ENCODE measurements at regions not wholly inside any gene's neighbourhood (a gene's known extent, or its start where the extent isn't known, plus 50 kb on each side); places are given as distances from the start of the nearest gene placed in this dataset.

- DNase-seq (no peak), ATAC-seq (ENCODE audit: low FRiP score in 2 of 2) (no peak)
- Histone ChIP-seq H3K36me3 (no peaks in the 10 kb centered on the region), H3K27ac (no peak overlapping the region), H3K4me3 (no peak overlapping the region), H3K9me3 (peaks cover 0 to 7% (median 3%) of the 10 kb centered on the region in 4 donors), H3K27me3 (no peaks in the 10 kb centered on the region), H3K4me1 (peaks cover 0 to 15% (median 3%) of the 10 kb centered on the region in 4 donors)
- WGBS, 2 donors, result 91 to 95% methylated on average over 2 of the region's 2 CpGs
- TF ChIP-seq EP300 (IDR thresholded peaks at IDR 0.05), result no peak
- no peak for TF ChIP-seq POLR2A (IDR thresholded peaks at IDR 0.05)
- no peak for TF ChIP-seq POLR2AphosphoS5 (IDR thresholded peaks at IDR 0.05)
- no peak for TF ChIP-seq CTCF (IDR thresholded peaks at IDR 0.05)
Measured at GRCh38 chr2:37864217-37864616, 60.9 kb upstream of the RMDN2 start.

GRCh38 chr2:37865640-37866039 is 59.4 kb upstream of the RMDN2 start:
- Histone ChIP-seq H3K27me3 (no peaks in the 10 kb centered on the region), H3K4me1 (peaks cover 0 to 15% (median 3%) of the 10 kb centered on the region in 4 donors), H3K36me3 (no peaks in the 10 kb centered on the region), H3K9me3 (no peaks in the 10 kb centered on the region), H3K4me3 (no peak overlapping the region), H3K27ac (no peak overlapping the region)
- ATAC-seq (ENCODE audit: low FRiP score in 2 of 2) (no peak), DNase-seq (peak in 1 of 2 donors; percentile 27)
- TF ChIP-seq POLR2A (IDR thresholded peaks at IDR 0.05), result no peak
- TF ChIP-seq EP300 (IDR thresholded peaks at IDR 0.05), result no peak
- no peak for TF ChIP-seq POLR2AphosphoS5 (IDR thresholded peaks at IDR 0.05)
- TF ChIP-seq CTCF (IDR thresholded peaks at IDR 0.05), result no peak
- WGBS, 2 donors, result 82 to 86% methylated on average over 3 to 5 of the region's 5 CpGs

- ATAC-seq (ENCODE audit: low FRiP score in 2 of 2) (no peak), DNase-seq (no peak)
- 40 to 53% methylated on average over 5 of the region's 5 CpGs for WGBS, 2 donors
- no peaks in the 10 kb centered on the region for H3K27me3 ChIP-seq
- TF ChIP-seq CTCF (IDR thresholded peaks at IDR 0.05), result no peak
- no peak for TF ChIP-seq POLR2AphosphoS5 (IDR thresholded peaks at IDR 0.05)
- no peak for TF ChIP-seq POLR2A (IDR thresholded peaks at IDR 0.05)
- no peak for TF ChIP-seq EP300 (IDR thresholded peaks at IDR 0.05)
- no peaks in the 10 kb centered on the region for H3K9me3 ChIP-seq
- H3K27ac ChIP-seq, result no peak overlapping the region
- H3K36me3 ChIP-seq, result no peaks in the 10 kb centered on the region
- H3K4me1 ChIP-seq, result peaks cover 0 to 15% (median 3%) of the 10 kb centered on the region in 4 donors
- no peak overlapping the region for H3K4me3 ChIP-seq
Measured at GRCh38 chr2:37866171-37866934, 58.7 kb upstream of the RMDN2 start.

GRCh38 chr2:37867166-37867565 is 57.9 kb upstream of the RMDN2 start:
- no peak for DNase-seq
- peaks cover 0 to 15% (median 3%) of the 10 kb centered on the region in 4 donors for H3K4me1 ChIP-seq
- H3K9me3 ChIP-seq, result no peaks in the 10 kb centered on the region
- H3K4me3 ChIP-seq, result no peak overlapping the region
- no peak for TF ChIP-seq CTCF (IDR thresholded peaks at IDR 0.05)
- TF ChIP-seq POLR2AphosphoS5 (IDR thresholded peaks at IDR 0.05), result no peak
- no peak for TF ChIP-seq EP300 (IDR thresholded peaks at IDR 0.05)
- no peak for TF ChIP-seq POLR2A (IDR thresholded peaks at IDR 0.05)
- no peaks in the 10 kb centered on the region for H3K27me3 ChIP-seq
- no peak for ATAC-seq (ENCODE audit: low FRiP score in 2 of 2)
- H3K27ac ChIP-seq, result no peak overlapping the region
- WGBS, 2 donors, result 79 to 81% methylated on average over 2 of the region's 2 CpGs
- no peaks in the 10 kb centered on the region for H3K36me3 ChIP-seq

- DNase-seq (no peak), ATAC-seq (ENCODE audit: low FRiP score in 2 of 2) (no peak)
- Histone ChIP-seq H3K36me3 (no peaks in the 10 kb centered on the region), H3K4me1 (peaks cover 0 to 15% (median 3%) of the 10 kb centered on the region in 4 donors), H3K4me3 (no peak overlapping the region), H3K27me3 (no peaks in the 10 kb centered on the region), H3K27ac (no peak overlapping the region), H3K9me3 (no peaks in the 10 kb centered on the region)
- 36% methylated on average over 2 of the region's 2 CpGs for WGBS, 2 donors
- TF ChIP-seq CTCF (IDR thresholded peaks at IDR 0.05) (no peak), POLR2AphosphoS5 (IDR thresholded peaks at IDR 0.05) (no peak), EP300 (IDR thresholded peaks at IDR 0.05) (no peak), POLR2A (IDR thresholded peaks at IDR 0.05) (no peak)
Measured at GRCh38 chr2:37868866-37869265, 56.2 kb upstream of the RMDN2 start.
